ENCODE measurements at regions not wholly inside any gene's neighbourhood (a gene's known extent, or its start where the extent isn't known, plus 50 kb on each side); places are given as distances from the start of the nearest gene placed in this dataset.

DNA sequence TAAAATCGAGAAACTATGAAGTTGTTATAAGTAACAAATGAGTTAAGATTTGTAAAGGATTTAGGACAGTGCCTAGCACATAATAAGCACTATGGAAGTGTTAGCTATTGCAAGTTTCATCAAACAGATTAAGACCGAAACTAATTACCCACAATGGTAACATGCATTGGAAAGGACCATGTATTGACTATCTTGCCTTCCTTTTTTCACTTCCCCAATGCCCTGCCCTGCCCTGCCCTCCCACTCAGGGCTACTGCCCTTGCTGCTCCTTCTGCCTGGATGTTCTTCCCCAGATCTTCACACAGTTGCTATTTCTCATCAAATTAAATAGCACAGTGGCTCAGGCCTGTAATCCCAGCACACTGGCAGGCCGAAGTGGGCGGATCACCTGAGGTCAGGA, 202.1 kb upstream of the PSMD7 start:
- Histone ChIP-seq H3K4me3 (ENCODE audit: low read length) (no peak overlapping the region), H3K27me3 (ENCODE audit: low read length) (peaks cover 31% of the 10 kb centered on the region), H3K4me2 (ENCODE audit: low read length) (no peak overlapping the region), H2AFZ (ENCODE audit: low read length) (no peak overlapping the region), H3K36me3 (ENCODE audit: low read depth, low read length) (no peaks in the 10 kb centered on the region), H3K4me1 (ENCODE audit: insufficient read depth, low read length) (no peaks in the 10 kb centered on the region), H3K79me2 (ENCODE audit: low read length) (no peaks in the 10 kb centered on the region), H4K20me1 (ENCODE audit: low read length) (no peaks in the 10 kb centered on the region), H3K27ac (ENCODE audit: low read length) (no peak overlapping the region), H3F3A (ENCODE audit: low read length, unreplicated experiment) (no peaks in the 10 kb centered on the region), H3K9me3 (ENCODE audit: low read length) (no peaks in the 10 kb centered on the region), H3K9ac (ENCODE audit: low read length) (no peak overlapping the region), H3K9me2 (replicated peaks; ENCODE audit: low read length) (no peaks in the 10 kb centered on the region)
- ATAC-seq (no peak), DNase-seq (no peak)
- no TSS peak for BruUV-seq (replicated peaks)
- ChIA-PET CTCF (no interaction called here), POLR2A (ENCODE audit: unreplicated experiment) (interaction anchor here (0.6 kb wide), 1 partner anchor 1872 kb away, joined by 3 read pairs; no protein-coding TSS in a partner anchor)
- TF ChIP-seq, protein P1, sequence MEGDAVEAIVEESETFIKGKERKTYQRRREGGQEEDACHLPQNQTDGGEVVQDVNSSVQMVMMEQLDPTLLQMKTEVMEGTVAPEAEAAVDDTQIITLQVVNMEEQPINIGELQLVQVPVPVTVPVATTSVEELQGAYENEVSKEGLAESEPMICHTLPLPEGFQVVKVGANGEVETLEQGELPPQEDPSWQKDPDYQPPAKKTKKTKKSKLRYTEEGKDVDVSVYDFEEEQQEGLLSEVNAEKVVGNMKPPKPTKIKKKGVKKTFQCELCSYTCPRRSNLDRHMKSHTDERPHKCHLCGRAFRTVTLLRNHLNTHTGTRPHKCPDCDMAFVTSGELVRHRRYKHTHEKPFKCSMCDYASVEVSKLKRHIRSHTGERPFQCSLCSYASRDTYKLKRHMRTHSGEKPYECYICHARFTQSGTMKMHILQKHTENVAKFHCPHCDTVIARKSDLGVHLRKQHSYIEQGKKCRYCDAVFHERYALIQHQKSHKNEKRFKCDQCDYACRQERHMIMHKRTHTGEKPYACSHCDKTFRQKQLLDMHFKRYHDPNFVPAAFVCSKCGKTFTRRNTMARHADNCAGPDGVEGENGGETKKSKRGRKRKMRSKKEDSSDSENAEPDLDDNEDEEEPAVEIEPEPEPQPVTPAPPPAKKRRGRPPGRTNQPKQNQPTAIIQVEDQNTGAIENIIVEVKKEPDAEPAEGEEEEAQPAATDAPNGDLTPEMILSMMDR (conservative IDR thresholded peaks at IDR 0.05; ENCODE audit: low read depth, low read length), result no peak
- TF ChIP-seq EZH2phosphoT487 (IDR thresholded peaks at IDR 0.05; ENCODE audit: borderline replicate concordance, low read length) (no peak), EZH2 (IDR thresholded peaks at IDR 0.05; ENCODE audit: low read length, unreplicated experiment) (no peak)
- intact Hi-C loops (cut with micrococcal nuclease), result no loop called here

DNA sequence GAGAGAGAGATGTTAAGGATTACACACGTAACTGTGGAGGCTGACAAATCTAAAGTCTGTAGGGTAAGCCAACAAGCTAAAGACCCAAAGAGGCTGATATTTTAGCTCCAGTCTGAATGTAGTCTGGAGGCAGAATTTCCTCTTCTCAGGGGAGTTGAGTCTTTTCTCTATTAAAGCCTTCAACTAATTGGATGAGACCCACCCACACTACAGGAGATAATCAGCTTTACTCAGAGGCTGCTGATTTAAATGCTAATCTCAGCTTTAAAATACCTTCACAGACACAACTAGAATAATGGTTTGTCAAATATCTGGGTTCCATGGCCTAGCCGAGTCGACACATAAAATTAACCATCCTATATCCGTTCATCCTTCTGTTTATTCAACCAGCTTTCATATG, 204.3 kb upstream of the PSMD7 start:
- BruUV-seq (replicated peaks), result no TSS peak
- no peak overlapping the region for H3K4me3 ChIP-seq (ENCODE audit: low read length)
- ChIA-PET POLR2A (ENCODE audit: unreplicated experiment) (no interaction called here), CTCF (no interaction called here)
- H3K27ac ChIP-seq (ENCODE audit: low read length), result no peak overlapping the region
- no peaks in the 10 kb centered on the region for H3K9me3 ChIP-seq (ENCODE audit: low read length)
- H3K9me2 ChIP-seq (replicated peaks; ENCODE audit: low read length), result no peaks in the 10 kb centered on the region
- intact Hi-C loops (cut with micrococcal nuclease), result no loop called here
- no peak overlapping the region for H3K4me2 ChIP-seq (ENCODE audit: low read length)
- no peak overlapping the region for H2AFZ ChIP-seq (ENCODE audit: low read length)
- TF ChIP-seq EZH2 (IDR thresholded peaks at IDR 0.05; ENCODE audit: low read length, unreplicated experiment), result no peak
- TF ChIP-seq, protein P1 (conservative IDR thresholded peaks at IDR 0.05; ENCODE audit: low read depth, low read length), result no peak
- TF ChIP-seq EZH2phosphoT487 (IDR thresholded peaks at IDR 0.05; ENCODE audit: borderline replicate concordance, low read length), result no peak
- no peak for DNase-seq
- H3K9ac ChIP-seq (ENCODE audit: low read length), result no peak overlapping the region
- no peaks in the 10 kb centered on the region for H3K4me1 ChIP-seq (ENCODE audit: insufficient read depth, low read length)
- no peaks in the 10 kb centered on the region for H3K79me2 ChIP-seq (ENCODE audit: low read length)
- no peak for ATAC-seq
- no peaks in the 10 kb centered on the region for H4K20me1 ChIP-seq (ENCODE audit: low read length)
- H3K27me3 ChIP-seq (ENCODE audit: low read length), result peaks cover 36% of the 10 kb centered on the region
- no peaks in the 10 kb centered on the region for H3K36me3 ChIP-seq (ENCODE audit: low read depth, low read length)
- H3F3A ChIP-seq (ENCODE audit: low read length, unreplicated experiment), result no peaks in the 10 kb centered on the region

DNA sequence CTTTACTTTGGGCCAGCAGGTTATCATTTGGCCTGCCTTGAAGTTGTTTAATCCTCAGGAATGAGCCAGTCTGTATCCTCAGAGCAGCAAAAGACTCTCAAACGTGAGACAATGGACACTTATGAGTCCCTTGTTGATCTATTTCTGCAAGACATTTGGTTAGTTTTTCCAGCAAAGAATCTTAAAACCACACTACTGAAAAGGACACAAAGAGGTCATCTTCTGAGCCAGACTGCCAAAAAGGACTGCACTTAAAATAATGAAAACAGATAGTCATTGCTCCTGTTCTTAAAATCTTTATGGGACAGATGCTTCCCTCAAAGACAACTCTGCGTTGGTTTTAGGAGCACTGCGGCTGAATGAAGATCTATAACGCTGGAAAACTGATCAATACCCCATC, 205.7 kb upstream of the PSMD7 start:
- H3K4me2 ChIP-seq (ENCODE audit: low read length), result no peak overlapping the region

More for the DNA sequence above, 205.7 kb upstream of the PSMD7 start:
- no peak overlapping the region for H3K27ac ChIP-seq (ENCODE audit: low read length)
- ChIA-PET POLR2A (ENCODE audit: unreplicated experiment) (no interaction called here), CTCF (no interaction called here)
- no peaks in the 10 kb centered on the region for H3K9me2 ChIP-seq (replicated peaks; ENCODE audit: low read length)
- no peak overlapping the region for H3K4me3 ChIP-seq (ENCODE audit: low read length)
- intact Hi-C loops (cut with micrococcal nuclease), result no loop called here
- H3K9ac ChIP-seq (ENCODE audit: low read length), result no peak overlapping the region
- no TSS peak for BruUV-seq (replicated peaks)
- no peaks in the 10 kb centered on the region for H3F3A ChIP-seq (ENCODE audit: low read length, unreplicated experiment)
- H2AFZ ChIP-seq (ENCODE audit: low read length), result no peak overlapping the region
- H3K27me3 ChIP-seq (ENCODE audit: low read length), result peaks cover 34% of the 10 kb centered on the region
- no peaks in the 10 kb centered on the region for H3K36me3 ChIP-seq (ENCODE audit: low read depth, low read length)
- no peaks in the 10 kb centered on the region for H3K9me3 ChIP-seq (ENCODE audit: low read length)
- H3K4me1 ChIP-seq (ENCODE audit: insufficient read depth, low read length), result no peaks in the 10 kb centered on the region
- no peaks in the 10 kb centered on the region for H4K20me1 ChIP-seq (ENCODE audit: low read length)
- no peaks in the 10 kb centered on the region for H3K79me2 ChIP-seq (ENCODE audit: low read length)
- no peak for TF ChIP-seq EZH2phosphoT487 (IDR thresholded peaks at IDR 0.05; ENCODE audit: borderline replicate concordance, low read length)
- TF ChIP-seq, protein P1 (conservative IDR thresholded peaks at IDR 0.05; ENCODE audit: low read depth, low read length), result no peak
- no peak for ATAC-seq
- DNase-seq, result no peak

Measured in PC-3 (cell line).